ENCODE measurements at regions not wholly inside any gene's neighbourhood (a gene's known extent, or its start where the extent isn't known, plus 50 kb on each side); places are given as distances from the start of the nearest gene placed in this dataset.

DNA sequence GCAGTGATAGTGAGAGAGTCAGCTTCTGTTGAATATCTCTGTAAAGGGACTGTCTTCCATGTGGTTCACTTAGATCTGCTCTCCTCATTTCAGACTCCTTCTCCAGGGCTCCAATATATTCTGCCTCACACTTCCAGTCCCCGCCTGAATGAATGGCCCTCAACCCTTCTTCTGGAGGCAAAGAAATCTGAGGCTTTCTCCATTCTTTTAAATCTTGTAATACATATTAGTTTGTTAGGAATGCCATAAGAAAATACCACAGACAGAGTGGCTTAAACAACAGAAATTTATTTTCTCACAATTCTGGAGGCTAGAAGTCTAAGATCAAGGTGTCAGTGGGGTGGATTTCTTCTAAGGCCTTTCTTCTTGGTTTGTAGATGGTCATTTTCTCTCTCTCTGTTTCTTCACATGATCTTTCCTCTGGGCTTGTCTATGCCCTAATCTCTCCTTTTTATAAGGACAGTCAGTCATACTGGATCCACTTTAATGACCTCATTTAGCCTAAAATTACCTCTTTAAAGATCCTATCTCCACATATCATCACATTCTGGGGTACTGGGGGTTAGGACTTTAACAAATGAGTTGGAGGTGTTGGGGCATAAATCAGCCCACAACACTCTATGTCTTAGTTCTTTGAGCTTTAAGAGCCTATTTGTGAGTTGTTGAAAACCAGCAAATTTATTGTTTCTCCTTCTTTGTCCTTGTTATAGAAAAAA is 128.5 kb upstream of the KCNK2 start:
- no peaks in the 10 kb centered on the region for H3K36me3 Mint-ChIP-seq (ENCODE audit: low read depth)
- ATAC-seq (no peak), DNase-seq (no peak)
- peaks cover 8% of the 10 kb centered on the region for H3K27me3 Mint-ChIP-seq
- no peaks in the 10 kb centered on the region for H3K9me3 Mint-ChIP-seq
- CTCF ChIA-PET = no interaction called here
- H3K27ac Mint-ChIP-seq = no peak overlapping the region
- TF ChIP-seq, protein P1, sequence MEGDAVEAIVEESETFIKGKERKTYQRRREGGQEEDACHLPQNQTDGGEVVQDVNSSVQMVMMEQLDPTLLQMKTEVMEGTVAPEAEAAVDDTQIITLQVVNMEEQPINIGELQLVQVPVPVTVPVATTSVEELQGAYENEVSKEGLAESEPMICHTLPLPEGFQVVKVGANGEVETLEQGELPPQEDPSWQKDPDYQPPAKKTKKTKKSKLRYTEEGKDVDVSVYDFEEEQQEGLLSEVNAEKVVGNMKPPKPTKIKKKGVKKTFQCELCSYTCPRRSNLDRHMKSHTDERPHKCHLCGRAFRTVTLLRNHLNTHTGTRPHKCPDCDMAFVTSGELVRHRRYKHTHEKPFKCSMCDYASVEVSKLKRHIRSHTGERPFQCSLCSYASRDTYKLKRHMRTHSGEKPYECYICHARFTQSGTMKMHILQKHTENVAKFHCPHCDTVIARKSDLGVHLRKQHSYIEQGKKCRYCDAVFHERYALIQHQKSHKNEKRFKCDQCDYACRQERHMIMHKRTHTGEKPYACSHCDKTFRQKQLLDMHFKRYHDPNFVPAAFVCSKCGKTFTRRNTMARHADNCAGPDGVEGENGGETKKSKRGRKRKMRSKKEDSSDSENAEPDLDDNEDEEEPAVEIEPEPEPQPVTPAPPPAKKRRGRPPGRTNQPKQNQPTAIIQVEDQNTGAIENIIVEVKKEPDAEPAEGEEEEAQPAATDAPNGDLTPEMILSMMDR (IDR thresholded peaks at IDR 0.05) = no peak
- intact Hi-C loops (cut with micrococcal nuclease) = no loop called here
- POLR2A ChIA-PET = no interaction called here
- no peak overlapping the region for H3K4me3 Mint-ChIP-seq
- H3K4me1 Mint-ChIP-seq (ENCODE audit: low read depth) = no peaks in the 10 kb centered on the region

GRCh38 chr1:214954617-214954949 is 128.0 kb upstream of the KCNK2 start:
- DNase-seq (no peak), ATAC-seq (no peak)
- Mint-ChIP-seq H3K4me3 (no peak overlapping the region), H3K27ac (no peak overlapping the region), H3K4me1 (ENCODE audit: low read depth) (no peaks in the 10 kb centered on the region), H3K36me3 (ENCODE audit: low read depth) (no peaks in the 10 kb centered on the region), H3K27me3 (peaks cover 7% of the 10 kb centered on the region), H3K9me3 (no peaks in the 10 kb centered on the region)
- ChIA-PET CTCF (no interaction called here), POLR2A (no interaction called here)
- intact Hi-C loops (cut with micrococcal nuclease) = no loop called here
- TF ChIP-seq, protein P1 (IDR thresholded peaks at IDR 0.05) = no peak

- DNase-seq (no peak), ATAC-seq (no peak)
- H3K9me3 Mint-ChIP-seq = no peaks in the 10 kb centered on the region
- no peaks in the 10 kb centered on the region for H3K4me1 Mint-ChIP-seq (ENCODE audit: low read depth)
- peaks cover 4% of the 10 kb centered on the region for H3K27me3 Mint-ChIP-seq
- ChIA-PET POLR2A (no interaction called here), CTCF (interaction anchor here (0.6 kb wide), 1 partner anchor 287 kb away, joined by 3 read pairs; no protein-coding TSS in a partner anchor)
- no peaks in the 10 kb centered on the region for H3K36me3 Mint-ChIP-seq (ENCODE audit: low read depth)
- no peak overlapping the region for H3K4me3 Mint-ChIP-seq
- H3K27ac Mint-ChIP-seq = no peak overlapping the region
- TF ChIP-seq, protein P1 (IDR thresholded peaks at IDR 0.05) = no peak
- intact Hi-C loops (cut with micrococcal nuclease) = no loop called here
Measured at GRCh38 chr1:214957330-214958137, 125.0 kb upstream of the KCNK2 start.

- TF ChIP-seq, protein P1 (IDR thresholded peaks at IDR 0.05) = no peak
- H3K27me3 Mint-ChIP-seq = peaks cover 3% of the 10 kb centered on the region
- H3K4me3 Mint-ChIP-seq = no peak overlapping the region
- H3K36me3 Mint-ChIP-seq (ENCODE audit: low read depth) = no peaks in the 10 kb centered on the region
- no peak overlapping the region for H3K27ac Mint-ChIP-seq
- H3K4me1 Mint-ChIP-seq (ENCODE audit: low read depth) = no peaks in the 10 kb centered on the region
- DNase-seq (no peak), ATAC-seq (no peak)
- intact Hi-C loops (cut with micrococcal nuclease) = no loop called here
- H3K9me3 Mint-ChIP-seq = no peaks in the 10 kb centered on the region
- CTCF ChIA-PET = no interaction called here
- POLR2A ChIA-PET = no interaction called here
Measured at GRCh38 chr1:214958486-214958885, 124.1 kb upstream of the KCNK2 start.

- Mint-ChIP-seq H3K27me3 (peaks cover 5% of the 10 kb centered on the region), H3K4me1 (ENCODE audit: low read depth) (no peaks in the 10 kb centered on the region), H3K4me3 (no peak overlapping the region), H3K27ac (no peak overlapping the region), H3K36me3 (ENCODE audit: low read depth) (no peaks in the 10 kb centered on the region), H3K9me3 (no peaks in the 10 kb centered on the region)
- DNase-seq (no peak), ATAC-seq (no peak)
- CTCF ChIA-PET = no interaction called here
- POLR2A ChIA-PET = no interaction called here
- TF ChIP-seq, protein P1 (IDR thresholded peaks at IDR 0.05) = no peak
- intact Hi-C loops (cut with micrococcal nuclease) = no loop called here
Measured at GRCh38 chr1:214966346-214966745, 116.2 kb upstream of the KCNK2 start.
